ACC112 (cell line): ENCODE measurements at regions not wholly inside any gene's neighbourhood (a gene's known extent, or its start where the extent isn't known, plus 50 kb on each side); places are given as distances from the start of the nearest gene placed in this dataset.

Experiments used
- H2AFZ ChIP-seq: fragments of 200-600 bp; sonication (generic); one replicate; pipeline ENCODE4 v1.6.0; 2017; ENCODE audit warnings: antibody characterized with exemption, low read length; ENCODE audit not compliant: unreplicated experiment
- H3K27ac ChIP-seq: fragments of 200-600 bp; sonication (generic); 2 replicates; pipeline ENCODE4 v1.5.1; 2014; ENCODE audit warnings: low read depth, mild to moderate bottlenecking, antibody characterized with exemption, low read length, moderate library complexity
- H3K27me3 ChIP-seq: fragments of 200-600 bp; sonication (generic); 2 replicates; pipeline ENCODE4 v1.6.1; 2014; ENCODE audit warnings: mild to moderate bottlenecking, antibody characterized with exemption, low read length, moderate library complexity, mixed read lengths; ENCODE audit not compliant: insufficient read depth
- H3K36me3 ChIP-seq: fragments of 200-600 bp; sonication (generic); 2 replicates; pipeline ENCODE4 v1.6.1; 2016; ENCODE audit warnings: mild to moderate bottlenecking, antibody characterized with exemption, low read length, moderate library complexity, mixed read lengths; ENCODE audit not compliant: insufficient read depth
- H3K4me1 ChIP-seq: fragments of 200-600 bp; sonication (generic); one replicate; pipeline ENCODE4 v1.6.1; 2016; ENCODE audit warnings: low read length, mixed read lengths; ENCODE audit not compliant: insufficient read depth, unreplicated experiment, control insufficient read depth
- H3K4me3 ChIP-seq: fragments of 200-600 bp; sonication (generic); 2 replicates; pipeline ENCODE4 v1.5.1; 2014; ENCODE audit warnings: mild to moderate bottlenecking, low read depth, low read length
- H3K79me2 ChIP-seq: fragments of 200-600 bp; sonication (generic); one replicate; pipeline ENCODE4 v1.6.0; 2016; ENCODE audit warnings: low read length; ENCODE audit not compliant: control insufficient read depth, unreplicated experiment, insufficient read depth

- Histone ChIP-seq H2AFZ (no peak overlapping the region), H3K27ac (peak overlapping the region; percentile 29; the same call in 1 of the 2 replicates), H3K4me1 (peaks cover 8% of the 10 kb centered on the region), H3K79me2 (no peaks in the 10 kb centered on the region), H3K27me3 (no peaks in the 10 kb centered on the region), H3K36me3 (no peaks in the 10 kb centered on the region), H3K4me3 (no peak overlapping the region)
Measured at GRCh38 chr5:145509336-145510136, 325.6 kb downstream of the PRELID2 start.

- H3K27me3 ChIP-seq: no peaks in the 10 kb centered on the region
- no peaks in the 10 kb centered on the region for H3K79me2 ChIP-seq
- peaks cover 8% of the 10 kb centered on the region for H3K4me1 ChIP-seq
- no peak overlapping the region for H3K27ac ChIP-seq
- H2AFZ ChIP-seq: no peak overlapping the region
- H3K4me3 ChIP-seq: no peak overlapping the region
- H3K36me3 ChIP-seq: no peaks in the 10 kb centered on the region
Measured at GRCh38 chr5:145506185-145506850, 328.8 kb downstream of the PRELID2 start.

GRCh38 chr5:145502906-145503305 is 332.2 kb downstream of the PRELID2 start:
- H3K27ac ChIP-seq: no peak overlapping the region
- no peaks in the 10 kb centered on the region for H3K79me2 ChIP-seq
- H3K27me3 ChIP-seq: no peaks in the 10 kb centered on the region
- H3K4me3 ChIP-seq: no peak overlapping the region
- no peak overlapping the region for H2AFZ ChIP-seq
- no peaks in the 10 kb centered on the region for H3K36me3 ChIP-seq
- no peaks in the 10 kb centered on the region for H3K4me1 ChIP-seq

- Histone ChIP-seq H3K79me2 (no peaks in the 10 kb centered on the region), H3K36me3 (no peaks in the 10 kb centered on the region), H2AFZ (no peak overlapping the region), H3K4me3 (no peak overlapping the region), H3K27ac (no peak overlapping the region), H3K4me1 (peaks cover 15% of the 10 kb centered on the region), H3K27me3 (no peaks in the 10 kb centered on the region)
Measured at GRCh38 chr5:145500710-145501109, 334.4 kb downstream of the PRELID2 start.

- H3K4me3 ChIP-seq: no peak overlapping the region
- no peak overlapping the region for H2AFZ ChIP-seq
- H3K27me3 ChIP-seq: no peaks in the 10 kb centered on the region
- H3K79me2 ChIP-seq: no peaks in the 10 kb centered on the region
- H3K27ac ChIP-seq: no peak overlapping the region
- H3K4me1 ChIP-seq: peaks cover 25% of the 10 kb centered on the region
- no peaks in the 10 kb centered on the region for H3K36me3 ChIP-seq
Measured at GRCh38 chr5:145499483-145499882, 335.7 kb downstream of the PRELID2 start.

GRCh38 chr5:145497052-145497451 is 338.1 kb downstream of the PRELID2 start:
- H3K4me3 ChIP-seq: no peak overlapping the region
- peaks cover 25% of the 10 kb centered on the region for H3K4me1 ChIP-seq
- H3K79me2 ChIP-seq: no peaks in the 10 kb centered on the region
- H3K27ac ChIP-seq: no peak overlapping the region
- H2AFZ ChIP-seq: no peak overlapping the region
- H3K36me3 ChIP-seq: no peaks in the 10 kb centered on the region
- H3K27me3 ChIP-seq: no peaks in the 10 kb centered on the region

- no peak overlapping the region for H2AFZ ChIP-seq
- no peaks in the 10 kb centered on the region for H3K79me2 ChIP-seq
- peaks cover 29% of the 10 kb centered on the region for H3K4me1 ChIP-seq
- H3K27ac ChIP-seq: peak overlapping the region; percentile 79
- peak overlapping the region; percentile 13; the same call in 1 of the 2 replicates for H3K4me3 ChIP-seq
- H3K36me3 ChIP-seq: no peaks in the 10 kb centered on the region
- no peaks in the 10 kb centered on the region for H3K27me3 ChIP-seq
Measured at GRCh38 chr5:145495741-145496140, 339.4 kb downstream of the PRELID2 start.

GRCh38 chr5:145495196-145495595 is 339.9 kb downstream of the PRELID2 start:
- peaks cover 32% of the 10 kb centered on the region for H3K4me1 ChIP-seq
- peak overlapping the region; percentile 13; the same call in 1 of the 2 replicates for H3K4me3 ChIP-seq
- no peaks in the 10 kb centered on the region for H3K27me3 ChIP-seq
- no peaks in the 10 kb centered on the region for H3K36me3 ChIP-seq
- H2AFZ ChIP-seq: peak overlapping the region; percentile 57
- H3K27ac ChIP-seq: peak overlapping the region; percentile 79
- no peaks in the 10 kb centered on the region for H3K79me2 ChIP-seq

- H2AFZ ChIP-seq: no peak overlapping the region
- no peaks in the 10 kb centered on the region for H3K36me3 ChIP-seq
- H3K27ac ChIP-seq: no peak overlapping the region
- H3K4me1 ChIP-seq: peaks cover 40% of the 10 kb centered on the region
- H3K79me2 ChIP-seq: no peaks in the 10 kb centered on the region
- H3K4me3 ChIP-seq: no peak overlapping the region
- H3K27me3 ChIP-seq: no peaks in the 10 kb centered on the region
Measured at GRCh38 chr5:145493435-145493834, 341.7 kb downstream of the PRELID2 start.

GRCh38 chr5:145489516-145489915 is 345.6 kb downstream of the PRELID2 start:
- no peak overlapping the region for H3K27ac ChIP-seq
- no peaks in the 10 kb centered on the region for H3K36me3 ChIP-seq
- no peaks in the 10 kb centered on the region for H3K79me2 ChIP-seq
- peaks cover 20% of the 10 kb centered on the region for H3K4me1 ChIP-seq
- no peak overlapping the region for H2AFZ ChIP-seq
- no peak overlapping the region for H3K4me3 ChIP-seq
- no peaks in the 10 kb centered on the region for H3K27me3 ChIP-seq

GRCh38 chr5:145484158-145484557 is 351.0 kb downstream of the PRELID2 start:
- H3K27ac ChIP-seq: peak overlapping the region; percentile 80
- H2AFZ ChIP-seq: no peak overlapping the region
- peaks cover 43% of the 10 kb centered on the region for H3K4me1 ChIP-seq
- H3K79me2 ChIP-seq: no peaks in the 10 kb centered on the region
- no peaks in the 10 kb centered on the region for H3K27me3 ChIP-seq
- H3K36me3 ChIP-seq: no peaks in the 10 kb centered on the region
- no peak overlapping the region for H3K4me3 ChIP-seq
